Ammon's horn (tissue), 1 donor: ENCODE measurements at regions not wholly inside any gene's neighbourhood (a gene's known extent, or its start where the extent isn't known, plus 50 kb on each side); places are given as distances from the start of the nearest gene placed in this dataset.

Experiments used
- DNase-seq: peaks from one replicate; pipeline ENCODE4 v3.0.0-alpha.2; 2016; ENCODE audit warnings: low spot score

- no peak for DNase-seq
Measured at GRCh38 chr4:4637710-4638109, 95.9 kb upstream of the STX18 start.

DNA sequence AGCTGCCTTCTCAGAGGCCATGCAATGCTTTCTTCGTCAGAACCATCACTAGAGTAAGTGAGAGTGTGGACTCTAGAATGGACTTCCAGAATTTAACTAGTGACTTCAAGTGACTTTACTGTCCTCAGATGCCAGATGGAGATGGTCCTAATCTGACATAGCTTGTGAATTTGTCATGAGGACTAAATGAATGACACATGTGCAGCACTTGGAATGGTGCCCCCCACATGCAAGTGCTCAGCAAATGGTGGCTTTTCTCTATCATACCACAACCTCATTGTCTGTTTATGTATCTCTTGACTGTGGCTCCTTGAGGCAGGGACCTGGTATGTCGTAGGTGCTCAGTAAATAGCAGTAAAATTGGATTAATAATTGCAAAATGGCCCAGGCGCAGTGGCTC lies 91.6 kb upstream of the STX18 start:
- no peak for DNase-seq

DNA sequence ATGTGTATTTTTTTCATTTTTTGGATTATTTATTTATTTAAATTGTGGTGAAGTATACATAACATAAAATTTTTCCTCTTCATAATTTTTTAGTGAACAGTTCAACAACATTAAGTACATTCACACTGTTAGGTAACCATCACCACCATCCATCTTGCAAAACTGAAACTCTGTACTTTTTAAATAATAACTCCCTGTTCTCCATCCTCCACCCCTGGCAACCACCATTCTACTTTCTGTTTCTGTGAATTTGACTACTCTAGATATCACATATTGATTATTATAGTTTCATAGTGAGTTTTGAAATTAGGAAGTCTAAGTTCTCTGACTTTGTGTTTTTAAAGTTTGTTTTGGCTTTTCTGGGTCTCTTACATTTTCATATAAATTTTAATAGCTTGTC lies 89.3 kb upstream of the STX18 start:
- DNase-seq, result no peak

GRCh38 chr4:4627906-4628305 lies 86.1 kb upstream of the STX18 start:
- no peak for DNase-seq

- no peak for DNase-seq
Measured at GRCh38 chr4:4627111-4627510, 85.3 kb upstream of the STX18 start.

DNA sequence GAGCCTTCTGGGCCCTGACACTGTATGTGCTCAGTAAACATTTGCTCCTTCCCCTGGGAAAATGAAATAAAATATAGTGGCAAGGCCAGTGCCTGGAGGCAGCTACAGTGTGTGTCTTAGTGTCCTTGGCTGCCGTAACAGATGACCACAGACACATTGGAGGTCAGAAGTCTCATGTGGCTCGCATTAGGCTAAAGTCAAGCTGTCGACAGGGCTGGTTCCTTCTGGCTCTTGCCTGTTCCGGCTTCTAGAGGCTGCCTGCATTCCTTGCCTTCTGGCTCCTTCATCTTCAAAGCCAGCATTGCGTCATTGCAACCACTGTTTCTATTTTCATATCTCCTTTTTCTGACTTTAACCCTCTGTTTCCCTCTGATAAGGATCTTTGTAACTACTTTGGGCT lies 83.6 kb upstream of the STX18 start:
- no peak for DNase-seq

GRCh38 chr4:4624276-4624897 lies 82.5 kb upstream of the STX18 start:
- DNase-seq, result no peak

DNA sequence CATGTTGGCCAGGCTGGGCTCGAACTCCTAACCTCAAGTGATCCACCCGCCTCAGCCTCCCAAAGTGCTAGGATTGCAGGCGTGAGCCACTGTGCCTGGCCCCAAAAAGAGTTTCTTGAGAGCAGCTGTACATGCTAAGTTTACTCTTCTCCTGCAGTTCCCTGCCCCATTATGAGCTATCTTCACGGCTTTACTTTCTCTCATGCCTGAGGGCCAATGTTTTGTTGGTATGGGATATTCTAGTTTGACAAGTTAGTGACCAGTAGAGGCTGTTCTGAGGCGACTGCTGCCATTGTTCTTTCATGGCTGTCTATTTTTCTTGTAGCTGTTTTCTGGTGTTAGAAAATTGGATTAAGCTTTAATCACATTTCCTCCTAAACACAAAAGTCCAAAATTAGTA lies 78.0 kb upstream of the STX18 start:
- no peak for DNase-seq

DNA sequence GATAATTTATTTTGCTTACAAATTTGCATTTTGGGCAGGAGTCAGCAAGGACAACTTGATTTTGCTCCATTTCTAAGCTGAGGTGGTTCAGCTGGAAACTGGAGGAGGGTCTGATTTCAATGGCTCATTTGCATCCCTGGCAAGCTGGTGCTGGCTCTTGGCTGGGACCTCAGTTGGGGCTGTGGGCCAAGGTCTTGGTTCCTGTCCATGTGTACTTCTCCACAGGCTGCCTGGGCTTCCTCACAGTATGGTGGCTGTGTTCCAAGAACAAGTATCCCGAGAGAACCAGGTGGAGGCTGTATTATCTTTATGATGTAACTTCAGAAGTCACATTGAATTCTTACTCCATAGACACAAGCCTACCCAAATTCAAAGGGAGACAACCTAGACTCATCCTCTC lies 77.0 kb upstream of the STX18 start:
- DNase-seq, result no peak

DNA sequence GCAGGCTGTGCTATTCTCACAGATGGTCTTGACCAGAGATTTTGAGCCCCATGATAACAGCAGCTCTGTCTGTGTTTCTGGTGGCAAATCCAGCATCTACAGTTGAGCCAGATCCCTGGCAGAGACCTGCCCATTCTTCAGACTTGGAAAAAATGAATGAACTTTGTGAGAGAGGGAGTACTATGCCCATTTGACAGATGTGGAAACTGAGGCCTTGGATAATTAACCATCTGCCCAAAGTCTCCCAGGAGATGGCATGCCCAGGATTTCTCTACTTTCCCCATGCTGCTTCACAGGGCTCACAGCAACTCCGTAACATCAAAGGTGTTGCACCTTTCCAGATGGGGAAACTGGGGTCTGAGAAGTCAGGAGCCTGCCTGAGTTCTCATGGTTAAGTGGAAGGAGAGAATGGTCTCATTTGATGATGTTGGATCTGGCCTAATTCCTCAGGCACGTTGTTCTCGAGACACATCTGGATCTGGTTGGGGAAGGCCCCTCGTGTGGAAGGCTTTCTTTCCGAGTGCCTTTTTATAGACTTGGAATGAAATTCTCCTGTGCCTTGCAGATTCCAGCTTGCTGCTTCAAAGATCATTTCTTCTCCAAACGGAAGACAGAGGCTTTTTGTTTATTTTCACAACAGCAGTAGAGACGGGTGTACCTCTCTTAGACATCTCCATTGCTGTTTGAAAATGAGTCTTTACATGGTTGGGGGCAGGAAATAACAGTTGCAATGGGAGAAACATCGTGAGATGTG lies 73.3 kb upstream of the STX18 start:
- no peak for DNase-seq

- DNase-seq, result no peak
Measured at GRCh38 chr4:4613641-4614286, 71.9 kb upstream of the STX18 start.

DNA sequence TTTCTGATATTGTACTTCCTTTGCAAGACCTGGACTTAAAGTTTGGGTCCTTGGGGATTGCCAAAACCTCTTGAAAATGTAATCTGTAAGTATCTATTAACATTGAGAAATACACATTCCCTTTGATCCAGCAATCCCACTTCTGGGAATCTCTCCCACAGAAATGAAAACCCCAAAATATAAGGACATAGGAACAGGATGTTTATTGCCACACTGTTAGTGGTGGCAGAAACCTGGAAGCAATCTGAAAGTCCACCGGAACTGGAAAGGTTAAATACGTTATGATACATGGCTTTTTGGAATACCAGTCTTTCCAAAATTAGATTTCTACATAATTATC lies 71.2 kb upstream of the STX18 start:
- DNase-seq, result no peak

DNA sequence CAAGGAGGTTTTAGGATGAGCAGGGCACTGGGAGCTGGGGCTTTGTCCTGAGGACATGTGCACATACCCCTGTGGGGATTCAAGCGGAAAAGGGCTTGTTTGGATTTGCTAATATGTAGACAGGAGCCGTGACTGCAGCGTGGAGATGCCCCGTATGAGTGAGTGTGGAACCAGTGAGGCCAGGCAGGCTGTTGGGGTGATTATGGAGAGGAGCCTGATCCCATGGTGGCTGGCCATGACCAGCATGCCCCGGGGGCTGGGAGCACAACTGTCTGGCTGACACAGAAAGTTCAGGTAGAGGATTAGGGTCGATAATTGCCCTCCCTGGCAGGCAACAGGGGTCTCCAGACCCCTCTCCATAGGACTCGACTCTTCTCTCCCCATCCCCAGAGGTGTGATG lies 68.8 kb upstream of the STX18 start:
- DNase-seq, result no peak

- no peak for DNase-seq
Measured at GRCh38 chr4:4609622-4610334, 67.9 kb upstream of the STX18 start.

- no peak for DNase-seq
Measured at GRCh38 chr4:4608214-4608537, 66.3 kb upstream of the STX18 start.

GRCh38 chr4:4607336-4608213 lies 65.7 kb upstream of the STX18 start:
- DNase-seq, result no peak

DNA sequence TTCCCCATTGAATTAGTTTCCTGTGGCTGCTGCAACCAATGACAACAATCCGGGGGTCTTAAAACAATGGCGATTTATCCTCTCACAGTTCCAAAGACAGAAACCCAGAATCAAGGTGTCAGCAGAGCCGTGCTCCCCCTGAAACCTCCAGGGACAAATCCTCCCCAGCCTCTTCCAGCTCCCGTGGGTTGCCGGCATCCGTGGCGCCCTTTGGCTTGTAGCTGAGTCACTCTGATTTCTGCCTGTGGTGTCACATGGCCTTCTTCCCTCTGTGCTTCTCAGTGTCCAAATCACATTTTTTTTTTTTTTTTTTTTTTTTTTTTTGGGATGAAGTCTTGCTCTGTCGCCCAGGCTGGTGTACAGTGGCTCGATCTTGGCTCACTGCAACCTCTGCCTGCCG lies 64.5 kb upstream of the STX18 start:
- DNase-seq, result no peak

GRCh38 chr4:4605849-4606248 lies 64.0 kb upstream of the STX18 start:
- no peak for DNase-seq

DNA sequence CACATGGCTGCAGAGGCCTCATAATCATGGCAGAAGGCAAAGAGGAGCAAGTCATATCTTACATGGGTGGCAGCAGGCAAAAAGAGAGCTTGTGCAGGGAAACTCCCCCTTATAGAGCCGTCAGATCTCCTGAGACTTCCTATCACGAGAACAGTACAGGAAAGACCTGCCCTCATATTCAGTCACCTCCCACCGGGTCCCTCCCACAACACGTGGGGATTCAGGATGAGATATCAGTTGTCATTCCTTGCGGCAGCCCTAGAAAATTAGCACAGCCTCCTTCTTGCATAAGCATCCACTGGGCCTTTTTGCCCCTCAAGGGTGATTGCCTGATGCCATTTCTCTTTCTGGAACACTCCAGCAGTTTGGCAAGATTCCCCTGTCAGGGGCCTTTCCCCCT lies 61.7 kb upstream of the STX18 start:
- no peak for DNase-seq

GRCh38 chr4:4603067-4603466 lies 61.2 kb upstream of the STX18 start:
- no peak for DNase-seq

DNA sequence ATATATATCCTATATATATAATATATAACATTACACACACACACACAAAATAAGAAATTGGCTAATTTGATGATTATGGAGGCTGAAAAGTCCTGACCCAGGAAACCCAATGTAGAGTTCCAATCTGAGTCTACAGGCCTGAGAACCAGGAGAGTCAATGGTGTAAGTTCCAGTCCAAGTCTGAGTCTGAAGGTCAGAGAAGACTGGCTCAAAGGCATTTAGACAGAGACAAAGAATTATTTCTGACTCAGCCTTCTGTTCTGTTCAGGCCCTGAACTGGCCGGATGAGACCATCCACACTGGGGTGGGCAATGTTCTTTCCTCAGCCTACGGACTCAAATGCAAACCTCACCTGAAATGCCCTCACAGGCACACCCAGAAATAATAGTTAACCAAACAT lies 60.6 kb upstream of the STX18 start:
- DNase-seq, result no peak

DNA sequence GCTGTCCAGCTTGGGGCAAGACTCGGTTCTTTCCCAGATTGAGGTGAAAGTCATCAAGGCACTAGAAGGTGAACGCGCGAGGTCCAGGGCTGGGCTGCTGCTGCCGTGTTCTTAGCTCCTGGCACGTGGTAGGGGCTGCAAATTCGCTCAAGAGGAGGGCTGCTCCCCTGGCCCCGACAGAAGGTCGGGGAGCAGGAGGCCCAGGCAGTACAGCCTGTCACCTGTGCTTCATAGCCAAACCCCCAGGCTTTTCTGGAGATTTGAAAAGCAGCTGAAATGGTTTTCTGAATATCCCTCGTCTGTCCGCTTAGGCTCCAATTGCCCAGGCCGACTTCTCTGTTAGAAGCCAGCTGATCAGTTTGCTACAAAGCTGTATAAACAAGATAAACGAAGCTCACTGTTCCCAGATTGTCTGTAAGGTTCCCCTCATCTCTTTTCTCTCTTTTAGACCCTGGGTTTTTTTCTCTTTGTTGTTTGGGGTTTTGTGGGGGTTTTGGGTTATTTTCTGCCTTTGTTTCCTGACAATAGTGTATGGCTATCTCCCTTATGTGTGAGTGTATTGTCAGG lies 60.0 kb upstream of the STX18 start:
- DNase-seq, result no peak
